ENCODE measurements at regions not wholly inside any gene's neighbourhood (a gene's known extent, or its start where the extent isn't known, plus 50 kb on each side); places are given as distances from the start of the nearest gene placed in this dataset.

DNA sequence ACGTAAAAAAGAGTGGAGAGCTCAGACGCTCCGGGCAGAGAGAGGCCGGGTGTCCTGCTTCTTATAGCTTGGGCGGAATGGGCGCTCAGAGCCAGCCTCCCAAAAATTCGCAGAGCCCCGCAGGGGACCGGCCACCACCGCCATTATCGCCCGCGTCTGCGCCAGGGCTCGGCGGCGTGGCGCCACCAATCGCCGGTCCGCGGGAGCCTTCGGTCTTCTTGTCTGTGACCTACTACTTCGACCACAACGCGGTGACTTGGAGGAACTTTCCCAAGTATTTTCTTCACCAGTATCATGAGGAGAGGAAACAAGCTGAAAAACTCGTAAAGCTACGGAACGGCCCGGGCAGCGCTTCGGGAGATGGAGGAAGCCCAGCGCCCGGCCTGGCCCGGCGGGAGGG lies 1138.1 kb upstream of the CHAC2 start:
- Histone ChIP-seq H3K27ac (ENCODE audit: low read depth, low read length) (no peak overlapping the region), H3K4me1 (ENCODE audit: control insufficient read depth in 1 of 2, insufficient read depth in 2 of 2, low read length in 2 of 2) (no peaks in the 10 kb centered on the region), H3K4me2 (ENCODE audit: low read length) (no peak overlapping the region), H3K23ac (ENCODE audit: low read length) (no peak overlapping the region), H3K4ac (ENCODE audit: low read depth, low read length) (no peak overlapping the region), H4K8ac (ENCODE audit: low read depth, low read length) (no peak overlapping the region), H3K9me3 (ENCODE audit: insufficient read depth, low read depth, low read length) (no peaks in the 10 kb centered on the region), H2BK5ac (ENCODE audit: low read depth, low read length, poor library complexity) (no peak overlapping the region), H3K27me3 (ENCODE audit: insufficient read depth, low read length) (no peaks in the 10 kb centered on the region), H2BK120ac (ENCODE audit: insufficient read depth, low read length, poor library complexity) (no peak overlapping the region), H2BK12ac (ENCODE audit: low read length) (no peak overlapping the region), H2AK5ac (ENCODE audit: low read length) (no peak overlapping the region), H4K91ac (ENCODE audit: low read depth, low read length) (no peak overlapping the region), H2AFZ (ENCODE audit: insufficient read depth, low read length, poor library complexity) (no peak overlapping the region), H3K18ac (ENCODE audit: low read length) (no peak overlapping the region), H3K14ac (ENCODE audit: low read length) (no peak overlapping the region), H3K9ac (ENCODE audit: low read length) (no peak overlapping the region), H3K36me3 (ENCODE audit: control insufficient read depth in 1 of 2, insufficient read depth in 2 of 2, low read length in 2 of 2) (no peaks in the 10 kb centered on the region), H4K12ac (ENCODE audit: low read depth, low read length) (no peak overlapping the region), H3K79me1 (ENCODE audit: low read length) (no peaks in the 10 kb centered on the region), H3K4me3 (ENCODE audit: low read depth, low read length) (no peak overlapping the region), H3K79me2 (ENCODE audit: control insufficient read depth, insufficient read depth, low read length, poor library complexity) (no peaks in the 10 kb centered on the region)
- no CpG with 5 or more reads among the region's 36 CpGs for WGBS (ENCODE audit: extremely low coverage, insufficient coverage, insufficient read length)
- DNase-seq = no peak

DNA sequence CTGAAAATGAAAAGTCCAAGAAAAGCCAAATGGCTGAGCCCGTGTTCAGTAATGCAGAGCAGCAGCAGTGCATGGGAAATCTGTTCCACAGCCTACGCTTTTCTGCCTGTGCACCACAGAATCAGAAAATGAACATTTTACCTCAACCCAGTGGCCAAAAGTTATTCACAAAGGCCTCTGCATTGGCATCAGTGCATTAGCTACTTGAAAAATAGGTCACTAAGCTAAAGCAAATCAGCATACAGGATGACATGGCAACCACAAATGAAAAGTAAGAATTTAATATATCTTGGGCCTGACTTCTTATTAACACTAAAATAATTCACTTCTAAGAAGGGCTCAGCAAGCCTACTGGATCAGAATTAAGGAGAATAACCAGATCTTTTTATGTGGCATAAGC lies 1145.3 kb upstream of the CHAC2 start:
- no CpG with 5 or more reads among the region's 2 CpGs for WGBS (ENCODE audit: extremely low coverage, insufficient coverage, insufficient read length)
- no peaks in the 10 kb centered on the region for H3K4me1 ChIP-seq (ENCODE audit: control insufficient read depth in 1 of 2, insufficient read depth in 2 of 2, low read length in 2 of 2)
- no peaks in the 10 kb centered on the region for H3K36me3 ChIP-seq (ENCODE audit: control insufficient read depth in 1 of 2, insufficient read depth in 2 of 2, low read length in 2 of 2)
- no peak for DNase-seq
- no peaks in the 10 kb centered on the region for H3K79me1 ChIP-seq (ENCODE audit: low read length)
- H4K91ac ChIP-seq (ENCODE audit: low read depth, low read length) = no peak overlapping the region
- no peak overlapping the region for H3K9ac ChIP-seq (ENCODE audit: low read length)
- no peak overlapping the region for H4K12ac ChIP-seq (ENCODE audit: low read depth, low read length)
- no peak overlapping the region for H4K8ac ChIP-seq (ENCODE audit: low read depth, low read length)
- H3K18ac ChIP-seq (ENCODE audit: low read length) = no peak overlapping the region
- no peak overlapping the region for H2AFZ ChIP-seq (ENCODE audit: insufficient read depth, low read length, poor library complexity)
- H3K4me2 ChIP-seq (ENCODE audit: low read length) = no peak overlapping the region
- no peaks in the 10 kb centered on the region for H3K79me2 ChIP-seq (ENCODE audit: control insufficient read depth, insufficient read depth, low read length, poor library complexity)
- no peak overlapping the region for H2AK5ac ChIP-seq (ENCODE audit: low read length)
- H3K27me3 ChIP-seq (ENCODE audit: insufficient read depth, low read length) = no peaks in the 10 kb centered on the region
- H3K27ac ChIP-seq (ENCODE audit: low read depth, low read length) = no peak overlapping the region
- no peak overlapping the region for H2BK120ac ChIP-seq (ENCODE audit: insufficient read depth, low read length, poor library complexity)
- H3K23ac ChIP-seq (ENCODE audit: low read length) = no peak overlapping the region
- no peak overlapping the region for H2BK12ac ChIP-seq (ENCODE audit: low read length)
- H2BK5ac ChIP-seq (ENCODE audit: low read depth, low read length, poor library complexity) = no peak overlapping the region
- no peak overlapping the region for H3K4me3 ChIP-seq (ENCODE audit: low read depth, low read length)
- H3K4ac ChIP-seq (ENCODE audit: low read depth, low read length) = no peak overlapping the region
- no peaks in the 10 kb centered on the region for H3K9me3 ChIP-seq (ENCODE audit: insufficient read depth, low read depth, low read length)
- H3K14ac ChIP-seq (ENCODE audit: low read length) = no peak overlapping the region

DNA sequence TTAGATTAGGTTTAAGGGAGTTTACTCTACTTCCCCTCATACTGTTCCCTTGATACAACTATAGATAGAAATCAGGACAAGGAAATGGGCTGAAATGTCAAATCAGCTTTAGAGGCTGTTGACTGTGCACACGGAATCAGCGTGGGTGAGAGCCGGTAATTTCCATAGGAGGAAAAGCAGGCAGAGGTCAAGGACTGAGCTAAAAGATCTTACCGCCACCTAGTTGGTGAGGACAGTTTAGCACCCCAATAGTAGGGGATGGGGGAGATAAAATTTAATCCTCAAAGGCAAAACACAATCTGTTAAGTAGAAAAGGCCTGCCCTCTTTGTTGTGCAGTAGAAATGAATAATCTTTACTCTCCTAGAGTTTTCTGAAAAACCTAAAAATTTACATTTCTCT lies 1154.5 kb upstream of the CHAC2 start:
- no peaks in the 10 kb centered on the region for H3K79me1 ChIP-seq (ENCODE audit: low read length)

DNA sequence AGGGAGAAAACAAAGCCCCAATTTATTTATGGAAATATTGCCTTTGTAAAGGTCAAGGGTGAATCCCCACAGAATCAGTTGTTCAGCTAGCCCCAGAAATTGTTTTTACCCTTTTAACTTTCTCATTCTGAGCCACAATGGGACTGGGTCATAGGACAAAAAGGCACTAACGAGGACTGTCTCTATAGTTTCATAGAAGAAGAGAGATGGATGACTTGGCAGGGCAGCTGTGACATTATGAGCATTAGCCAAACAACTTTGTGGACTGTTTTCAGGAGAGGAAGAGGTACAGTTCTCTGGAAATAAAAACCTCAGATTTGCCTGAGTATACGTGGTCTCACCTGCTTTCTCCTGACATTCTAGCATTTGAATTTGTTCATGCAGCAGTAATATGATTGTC lies 1155.8 kb upstream of the CHAC2 start:
- H2BK12ac ChIP-seq (ENCODE audit: low read length) = no peak overlapping the region
- no peak overlapping the region for H3K9ac ChIP-seq (ENCODE audit: low read length)
- H2AK5ac ChIP-seq (ENCODE audit: low read length) = no peak overlapping the region
- no peak for DNase-seq
- no peaks in the 10 kb centered on the region for H3K79me2 ChIP-seq (ENCODE audit: control insufficient read depth, insufficient read depth, low read length, poor library complexity)
- H3K36me3 ChIP-seq (ENCODE audit: control insufficient read depth in 1 of 2, insufficient read depth in 2 of 2, low read length in 2 of 2) = no peaks in the 10 kb centered on the region
- H4K12ac ChIP-seq (ENCODE audit: low read depth, low read length) = no peak overlapping the region
- no peak overlapping the region for H2AFZ ChIP-seq (ENCODE audit: insufficient read depth, low read length, poor library complexity)
- no peak overlapping the region for H4K8ac ChIP-seq (ENCODE audit: low read depth, low read length)
- H2BK5ac ChIP-seq (ENCODE audit: low read depth, low read length, poor library complexity) = no peak overlapping the region
- no peak overlapping the region for H3K18ac ChIP-seq (ENCODE audit: low read length)
- no peaks in the 10 kb centered on the region for H3K27me3 ChIP-seq (ENCODE audit: insufficient read depth, low read length)
- H3K27ac ChIP-seq (ENCODE audit: low read depth, low read length) = no peak overlapping the region
- no peak overlapping the region for H3K4me2 ChIP-seq (ENCODE audit: low read length)
- H3K4me1 ChIP-seq (ENCODE audit: control insufficient read depth in 1 of 2, insufficient read depth in 2 of 2, low read length in 2 of 2) = no peaks in the 10 kb centered on the region
- no peaks in the 10 kb centered on the region for H3K79me1 ChIP-seq (ENCODE audit: low read length)
- WGBS (ENCODE audit: extremely low coverage, insufficient coverage, insufficient read length) = no CpG with 5 or more reads among the region's 2 CpGs
- H3K9me3 ChIP-seq (ENCODE audit: insufficient read depth, low read depth, low read length) = peaks cover 3% of the 10 kb centered on the region
- H4K91ac ChIP-seq (ENCODE audit: low read depth, low read length) = no peak overlapping the region
- no peak overlapping the region for H3K23ac ChIP-seq (ENCODE audit: low read length)
- H3K14ac ChIP-seq (ENCODE audit: low read length) = no peak overlapping the region
- no peak overlapping the region for H3K4me3 ChIP-seq (ENCODE audit: low read depth, low read length)
- H2BK120ac ChIP-seq (ENCODE audit: insufficient read depth, low read length, poor library complexity) = no peak overlapping the region
- H3K4ac ChIP-seq (ENCODE audit: low read depth, low read length) = no peak overlapping the region

More for the DNA sequence above, 1154.5 kb upstream of the CHAC2 start:
- Histone ChIP-seq H2AK5ac (ENCODE audit: low read length) (no peak overlapping the region), H3K4me2 (ENCODE audit: low read length) (no peak overlapping the region), H4K91ac (ENCODE audit: low read depth, low read length) (no peak overlapping the region), H2BK120ac (ENCODE audit: insufficient read depth, low read length, poor library complexity) (no peak overlapping the region), H3K79me2 (ENCODE audit: control insufficient read depth, insufficient read depth, low read length, poor library complexity) (no peaks in the 10 kb centered on the region), H3K18ac (ENCODE audit: low read length) (no peak overlapping the region), H3K4ac (ENCODE audit: low read depth, low read length) (no peak overlapping the region), H3K23ac (ENCODE audit: low read length) (no peak overlapping the region), H3K9ac (ENCODE audit: low read length) (no peak overlapping the region), H2AFZ (ENCODE audit: insufficient read depth, low read length, poor library complexity) (no peak overlapping the region), H4K12ac (ENCODE audit: low read depth, low read length) (no peak overlapping the region), H3K27me3 (ENCODE audit: insufficient read depth, low read length) (no peaks in the 10 kb centered on the region), H3K9me3 (ENCODE audit: insufficient read depth, low read depth, low read length) (peaks cover 3% of the 10 kb centered on the region), H2BK12ac (ENCODE audit: low read length) (no peak overlapping the region), H3K36me3 (ENCODE audit: control insufficient read depth in 1 of 2, insufficient read depth in 2 of 2, low read length in 2 of 2) (no peaks in the 10 kb centered on the region), H4K8ac (ENCODE audit: low read depth, low read length) (no peak overlapping the region), H3K4me1 (ENCODE audit: control insufficient read depth in 1 of 2, insufficient read depth in 2 of 2, low read length in 2 of 2) (no peaks in the 10 kb centered on the region), H3K14ac (ENCODE audit: low read length) (no peak overlapping the region), H3K27ac (ENCODE audit: low read depth, low read length) (no peak overlapping the region), H2BK5ac (ENCODE audit: low read depth, low read length, poor library complexity) (no peak overlapping the region), H3K4me3 (ENCODE audit: low read depth, low read length) (no peak overlapping the region)
- no peak for DNase-seq
- no CpG with 5 or more reads among the region's 4 CpGs for WGBS (ENCODE audit: extremely low coverage, insufficient coverage, insufficient read length)

Measured in trophoblast cell (in vitro differentiated cells and primary cell).